ENCODE measurements at regions not wholly inside any gene's neighbourhood (a gene's known extent, or its start where the extent isn't known, plus 50 kb on each side); places are given as distances from the start of the nearest gene placed in this dataset.

DNA sequence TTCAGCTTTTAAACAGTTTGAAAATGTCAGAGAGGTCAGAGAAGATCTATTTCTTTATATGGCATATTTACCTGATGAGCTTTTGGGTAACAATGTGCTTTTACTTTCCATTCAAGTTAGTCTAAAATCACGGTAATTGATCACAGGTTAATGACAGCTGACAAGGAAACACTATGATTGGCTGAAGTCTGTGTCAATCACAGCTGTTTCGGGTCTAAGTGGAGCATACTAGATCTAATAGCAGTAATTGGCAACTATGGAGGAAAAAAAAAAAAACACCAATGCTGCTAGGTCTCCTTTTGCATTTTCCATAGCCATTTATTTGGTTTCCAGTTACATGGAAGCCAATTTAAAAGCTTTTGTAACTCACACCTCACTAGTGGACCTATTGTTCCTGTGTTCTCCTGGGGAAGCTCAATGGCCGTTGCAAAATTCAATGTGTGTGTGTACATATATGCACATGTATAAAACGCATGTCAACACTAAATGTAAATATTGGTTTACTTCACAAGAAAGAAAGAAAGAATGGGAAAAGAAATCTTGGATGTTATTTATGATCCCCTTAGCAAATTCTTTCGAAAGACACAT lies 568.3 kb upstream of the ZFHX3 start:
- TF ChIP-seq, protein P1, sequence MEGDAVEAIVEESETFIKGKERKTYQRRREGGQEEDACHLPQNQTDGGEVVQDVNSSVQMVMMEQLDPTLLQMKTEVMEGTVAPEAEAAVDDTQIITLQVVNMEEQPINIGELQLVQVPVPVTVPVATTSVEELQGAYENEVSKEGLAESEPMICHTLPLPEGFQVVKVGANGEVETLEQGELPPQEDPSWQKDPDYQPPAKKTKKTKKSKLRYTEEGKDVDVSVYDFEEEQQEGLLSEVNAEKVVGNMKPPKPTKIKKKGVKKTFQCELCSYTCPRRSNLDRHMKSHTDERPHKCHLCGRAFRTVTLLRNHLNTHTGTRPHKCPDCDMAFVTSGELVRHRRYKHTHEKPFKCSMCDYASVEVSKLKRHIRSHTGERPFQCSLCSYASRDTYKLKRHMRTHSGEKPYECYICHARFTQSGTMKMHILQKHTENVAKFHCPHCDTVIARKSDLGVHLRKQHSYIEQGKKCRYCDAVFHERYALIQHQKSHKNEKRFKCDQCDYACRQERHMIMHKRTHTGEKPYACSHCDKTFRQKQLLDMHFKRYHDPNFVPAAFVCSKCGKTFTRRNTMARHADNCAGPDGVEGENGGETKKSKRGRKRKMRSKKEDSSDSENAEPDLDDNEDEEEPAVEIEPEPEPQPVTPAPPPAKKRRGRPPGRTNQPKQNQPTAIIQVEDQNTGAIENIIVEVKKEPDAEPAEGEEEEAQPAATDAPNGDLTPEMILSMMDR (IDR thresholded peaks at IDR 0.05; ENCODE audit: control extremely low read depth in 1 of 3, insufficient read depth in 1 of 3, low read depth in 1 of 3, low read length in 3 of 3) = no peak
- TF ChIP-seq EGR1 (IDR thresholded peaks at IDR 0.05; ENCODE audit: borderline replicate concordance, low read depth, low read length) (no peak), JUN (IDR thresholded peaks at IDR 0.05; ENCODE audit: low read depth, low read length) (no peak), NRF1 (IDR thresholded peaks at IDR 0.05; ENCODE audit: low read depth, low read length) (no peak), HDAC2 (IDR thresholded peaks at IDR 0.05; ENCODE audit: borderline replicate concordance in 1 of 2, low read depth in 2 of 2, low read length in 2 of 2) (no peak), MAFK (IDR thresholded peaks at IDR 0.05; ENCODE audit: low read depth, low read length) (no peak)

Data from H1 (cell line).